DND-41 (cell line): ENCODE measurements at regions not wholly inside any gene's neighbourhood (a gene's known extent, or its start where the extent isn't known, plus 50 kb on each side); places are given as distances from the start of the nearest gene placed in this dataset.

Experiments used
- CTCF ChIP-seq: IDR thresholded peaks from 2 replicates; pipeline ENCODE4 v1.5.1; 2012; ENCODE audit warnings: borderline replicate concordance, low read length, moderate library complexity, mild to moderate bottlenecking; ENCODE audit not compliant: poor library complexity, severe bottlenecking; ENCODE audit errors: extremely low read depth
- EZH2 ChIP-seq: IDR thresholded peaks from 3 replicates; pipeline ENCODE4 v1.6.1; 2012; ENCODE audit warnings: borderline replicate concordance, low read depth, mild to moderate bottlenecking, moderate library complexity, low read length, inconsistent platforms; ENCODE audit not compliant: severe bottlenecking

GRCh38 chr3:190972840-190973270 lies 110.4 kb upstream of the GMNC start:
- TF ChIP-seq CTCF (no peak), EZH2 (no peak)
